Activated CD8-positive, alpha-beta memory T cell treated with anti-CD3 and anti-CD28 coated beads for 36 hours (primary cell): ENCODE measurements at regions not wholly inside any gene's neighbourhood (a gene's known extent, or its start where the extent isn't known, plus 50 kb on each side); places are given as distances from the start of the nearest gene placed in this dataset.
"Not testable (repeated sequence)": the region's sequence is repeated elsewhere in the genome, so short reads cannot be mapped to it uniquely, and the experiment has no call there.

Experiments
- CTCF ChIA-PET: fragments of 350-600 bp; sonication (Branson Sonifier 250); formaldehyde crosslinking; loops from one replicate; lab custom pipeline; 2021; ENCODE audit warnings: antibody characterized with exemption; lab: Charles Lee
- POLR2A ChIA-PET: fragments of 350-600 bp; sonication (Branson Sonifier 250); formaldehyde crosslinking; loops from one replicate; lab custom pipeline; 2021; ENCODE audit warnings: antibody characterized with exemption; lab: Charles Lee

DNA sequence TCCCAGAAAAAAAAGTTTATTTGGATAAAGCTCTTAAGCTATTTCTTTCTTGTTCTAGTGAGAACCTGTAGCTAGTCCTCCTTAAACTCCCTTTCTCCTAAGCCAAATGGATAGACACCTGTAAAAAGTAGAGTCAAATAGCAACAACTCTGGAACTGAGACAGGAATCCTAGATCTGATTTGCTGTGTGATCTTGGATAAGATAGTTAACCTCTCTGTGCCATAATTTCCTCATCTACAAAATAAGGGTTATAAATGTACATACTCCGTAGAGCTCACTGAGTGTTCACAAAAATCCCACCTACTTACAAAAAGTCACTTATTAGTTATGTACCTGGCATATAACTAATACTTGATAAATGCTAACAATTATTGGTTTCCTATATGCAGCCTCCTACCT is 270.3 kb downstream of the ABCC12 start:
- POLR2A ChIA-PET: no interaction called here
- CTCF ChIA-PET: no interaction called here

DNA sequence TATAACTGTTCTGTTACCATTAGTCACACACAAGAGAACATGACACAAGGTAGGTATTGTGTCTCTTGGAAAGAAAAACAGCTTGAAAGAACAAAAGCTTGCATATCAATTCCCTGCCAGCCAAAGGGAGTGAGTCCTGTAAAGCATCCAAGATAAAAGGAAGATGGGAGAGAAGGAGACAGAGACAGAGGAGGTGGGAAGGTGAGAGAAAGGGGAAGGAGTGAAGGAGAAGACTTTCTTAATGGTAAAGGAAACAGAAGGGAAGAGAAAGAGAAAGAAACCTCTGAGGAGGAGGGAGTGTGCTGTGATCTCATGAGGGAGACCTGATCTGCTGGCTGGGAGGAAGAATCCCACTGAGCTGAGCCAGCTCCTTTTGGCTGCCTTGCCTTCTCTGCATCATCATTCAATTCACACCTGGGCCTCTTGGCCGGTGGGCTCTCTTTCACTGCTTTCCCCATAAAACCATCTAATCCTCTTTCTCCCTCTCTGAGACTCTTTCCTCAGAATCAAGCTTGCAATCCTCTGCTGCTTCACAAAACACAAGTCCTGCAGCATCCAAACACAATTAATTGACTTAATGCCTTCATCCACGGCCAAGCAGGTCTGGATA is 271.6 kb downstream of the ABCC12 start:
- ChIA-PET POLR2A (no interaction called here), CTCF (no interaction called here)

DNA sequence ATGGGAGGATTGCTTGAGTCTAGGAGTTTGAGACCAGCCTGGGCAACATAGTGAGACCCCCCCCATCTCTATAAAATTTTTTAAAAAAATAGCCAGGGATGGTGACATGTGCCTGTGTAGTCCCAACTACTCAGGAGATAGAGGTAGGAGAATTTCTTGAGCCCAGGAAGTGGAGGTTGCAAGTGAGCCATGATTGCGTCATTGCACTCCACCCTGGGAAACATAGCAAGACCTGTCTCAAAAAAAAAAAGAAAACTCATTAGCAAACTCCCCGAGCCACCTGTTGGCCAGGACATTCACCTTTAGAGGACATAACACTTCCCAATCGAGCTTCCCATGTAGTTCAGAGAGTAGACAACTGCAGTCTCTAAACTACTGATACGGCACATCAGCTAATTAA is 274.2 kb downstream of the ABCC12 start:
- POLR2A ChIA-PET: no interaction called here
- CTCF ChIA-PET: no interaction called here

DNA sequence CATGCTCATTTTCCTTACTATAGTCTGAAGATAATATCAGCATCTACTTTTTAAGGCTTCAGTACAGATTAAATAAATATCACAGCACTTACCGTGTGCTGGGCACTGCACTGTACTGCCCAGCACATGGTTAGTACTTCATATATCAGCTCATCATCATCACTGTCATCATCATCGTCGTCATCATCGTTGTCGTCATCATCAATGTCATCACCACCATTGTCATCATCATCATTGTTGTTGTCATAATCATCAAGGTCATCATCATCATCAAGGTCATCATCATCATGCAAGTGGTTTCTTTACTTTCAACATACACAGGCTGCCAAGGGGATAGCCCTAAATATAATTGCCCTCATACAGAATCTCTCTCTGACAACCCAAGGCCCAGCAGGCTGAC is 275.1 kb downstream of the ABCC12 start:
- ChIA-PET CTCF (no interaction called here), POLR2A (no interaction called here)

DNA sequence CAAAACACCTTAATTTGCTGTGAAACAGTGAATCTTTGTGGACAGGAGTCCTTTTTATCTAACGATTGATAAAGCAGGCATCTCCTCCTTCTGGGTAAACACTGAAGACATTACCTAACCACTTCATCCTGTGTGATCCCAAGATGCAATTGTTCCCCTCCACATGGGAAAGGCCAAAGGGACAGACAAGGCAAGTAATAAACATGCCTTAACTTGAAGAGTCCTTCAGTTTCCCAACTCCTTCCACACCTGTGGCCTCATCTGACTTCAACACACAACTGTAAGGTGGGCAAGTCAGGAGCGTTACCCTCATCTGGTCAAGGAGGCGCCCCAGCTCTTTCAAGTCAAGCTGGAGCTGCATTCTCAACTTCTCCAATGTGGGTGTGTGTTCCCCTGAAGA is 278.6 kb downstream of the ABCC12 start:
- ChIA-PET POLR2A (no interaction called here), CTCF (no interaction called here)

DNA sequence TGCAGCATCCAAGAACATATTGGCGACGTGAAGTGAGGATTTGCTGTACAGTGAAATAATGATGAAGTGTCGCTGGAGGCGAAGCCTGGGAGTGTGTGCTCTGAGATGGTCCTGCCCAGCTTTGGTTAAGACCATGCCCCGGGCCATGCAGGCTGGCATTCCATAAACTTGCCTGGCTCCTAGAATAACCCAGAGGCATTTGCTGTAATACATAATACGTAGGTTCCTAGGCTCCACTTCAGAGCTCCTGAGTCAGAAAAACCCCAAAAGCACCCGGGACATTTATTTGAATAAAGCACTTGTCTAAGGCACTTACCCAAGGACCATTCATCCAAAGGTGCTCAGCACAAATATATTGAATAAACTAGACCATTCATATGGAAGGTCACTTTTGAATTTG is 279.3 kb downstream of the ABCC12 start:
- POLR2A ChIA-PET: no interaction called here
- CTCF ChIA-PET: no interaction called here

DNA sequence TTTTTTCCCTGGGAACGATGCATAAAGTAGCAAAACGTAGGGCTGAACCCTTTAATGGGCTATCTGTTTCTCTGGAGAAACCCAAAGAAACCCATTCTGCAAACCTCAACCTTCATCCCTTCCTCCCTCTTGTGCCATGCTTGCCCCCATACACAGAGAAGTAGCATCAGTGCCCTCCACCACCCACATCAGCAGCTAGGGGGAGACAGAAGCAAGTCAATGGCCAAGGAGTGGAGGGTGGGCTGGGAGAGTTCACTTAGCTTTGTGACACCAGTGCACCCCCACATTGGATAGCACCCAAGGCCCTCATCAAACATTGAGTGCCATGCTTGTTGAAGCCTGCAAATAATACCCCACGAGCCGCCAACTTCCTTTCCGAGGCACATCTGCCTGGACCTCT is 282.4 kb downstream of the ABCC12 start:
- POLR2A ChIA-PET: no interaction called here
- CTCF ChIA-PET: no interaction called here

DNA sequence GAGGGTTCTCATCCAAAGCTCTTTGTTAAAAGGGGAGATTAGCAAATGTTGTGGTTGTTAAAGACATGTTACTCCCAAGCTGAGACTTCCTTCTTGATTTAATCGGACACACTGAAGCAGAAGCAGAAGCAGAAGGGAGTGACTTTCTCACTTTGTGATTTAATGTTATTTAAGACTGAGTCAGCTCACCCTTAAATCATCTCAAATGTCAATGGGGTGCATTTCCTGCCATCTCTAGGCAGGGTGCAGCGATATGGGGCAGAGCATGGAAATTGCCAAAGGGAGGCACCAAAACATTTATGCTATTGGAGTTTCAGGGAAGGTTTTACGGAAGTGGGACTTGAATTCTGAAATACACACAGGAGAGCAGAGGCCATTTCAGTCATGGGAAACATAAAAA is 283.6 kb downstream of the ABCC12 start:
- ChIA-PET CTCF (no interaction called here), POLR2A (no interaction called here)

DNA sequence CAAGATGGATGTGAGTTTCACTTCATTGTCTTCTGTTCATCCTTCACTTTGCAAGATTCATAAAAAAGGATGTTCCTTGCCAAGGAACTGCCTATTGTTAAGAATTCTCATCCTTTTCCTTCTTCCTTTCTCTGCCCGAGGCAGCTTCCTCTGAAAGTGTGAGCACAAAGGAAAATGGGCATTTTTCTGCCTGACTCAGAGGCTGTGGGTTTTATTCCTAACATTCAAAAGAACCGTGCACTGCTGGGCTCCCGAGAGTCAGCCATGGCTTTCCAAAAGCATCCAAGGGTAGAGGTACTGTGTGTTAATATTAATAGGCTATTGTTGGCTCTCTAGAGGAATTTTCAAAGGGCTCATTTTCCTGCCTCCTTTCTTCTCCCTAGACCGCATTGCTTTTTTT is 289.4 kb downstream of the ABCC12 start:
- CTCF ChIA-PET: no interaction called here
- POLR2A ChIA-PET: no interaction called here

DNA sequence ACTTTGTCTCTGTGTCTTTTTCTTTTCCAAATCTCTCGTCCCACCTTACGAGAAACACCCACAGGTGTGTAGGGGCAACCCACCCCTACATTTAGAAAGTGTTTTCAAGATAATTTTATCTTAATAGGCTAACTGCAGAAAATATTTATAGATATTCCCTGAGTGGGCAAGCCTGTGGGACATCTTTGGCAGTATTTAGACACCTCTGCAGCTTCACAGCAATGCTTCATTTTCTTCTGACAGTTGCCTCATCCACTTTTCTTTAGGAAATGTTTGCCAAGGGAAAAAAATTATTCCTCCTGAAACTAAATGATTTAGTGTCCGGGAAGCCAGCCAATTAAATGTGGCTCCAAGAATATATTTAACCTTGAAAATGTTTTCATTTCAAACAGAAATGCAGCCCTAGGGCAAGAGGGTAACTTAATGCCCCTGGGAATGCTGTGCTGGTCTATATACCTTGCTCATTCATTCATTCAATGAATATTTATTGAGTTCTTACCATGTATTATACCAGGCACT is 290.4 kb downstream of the ABCC12 start:
- ChIA-PET CTCF (no interaction called here), POLR2A (no interaction called here)

DNA sequence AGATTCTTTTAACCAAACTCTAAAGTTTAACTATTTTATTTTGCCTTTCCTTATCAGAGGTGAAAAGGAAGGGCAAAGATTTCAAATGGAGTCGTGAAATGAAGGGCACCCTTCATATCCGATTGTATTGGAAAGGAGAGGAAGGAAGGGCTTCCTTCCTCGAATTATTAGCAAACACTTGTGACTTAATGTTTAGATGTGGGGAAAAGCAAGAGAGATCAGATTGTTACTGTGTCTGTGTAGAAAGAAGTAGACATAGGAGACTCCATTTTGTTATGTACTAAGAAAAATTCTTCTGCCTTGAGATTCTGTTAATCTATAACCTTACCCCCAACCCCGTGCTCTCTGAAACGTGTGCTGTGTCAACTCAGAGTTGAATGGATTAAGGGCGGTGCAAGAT is 291.5 kb downstream of the ABCC12 start:
- POLR2A ChIA-PET, CTCF ChIA-PET: not testable (repeated sequence)

DNA sequence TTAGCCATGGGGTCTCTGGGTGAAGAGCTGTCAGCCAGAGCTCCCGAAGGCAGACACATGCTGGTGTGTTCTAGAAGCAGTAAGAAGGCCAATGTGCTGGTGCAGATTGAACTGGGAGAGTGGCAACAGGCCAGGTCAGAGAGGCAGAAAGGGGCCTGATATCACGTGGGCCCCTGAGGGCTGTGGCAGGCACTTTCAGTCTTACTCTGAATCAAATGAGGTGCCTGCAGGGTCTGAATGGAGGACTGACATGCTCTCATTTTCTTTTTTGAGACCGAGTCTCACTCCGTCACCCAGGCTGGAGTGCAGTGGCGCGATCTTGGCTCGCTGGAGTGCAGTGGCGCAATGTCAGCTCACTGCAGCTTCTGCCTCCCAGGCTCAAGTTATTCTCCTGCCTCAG is 293.8 kb downstream of the ABCC12 start:
- CTCF ChIA-PET: no interaction called here
- POLR2A ChIA-PET: no interaction called here

DNA sequence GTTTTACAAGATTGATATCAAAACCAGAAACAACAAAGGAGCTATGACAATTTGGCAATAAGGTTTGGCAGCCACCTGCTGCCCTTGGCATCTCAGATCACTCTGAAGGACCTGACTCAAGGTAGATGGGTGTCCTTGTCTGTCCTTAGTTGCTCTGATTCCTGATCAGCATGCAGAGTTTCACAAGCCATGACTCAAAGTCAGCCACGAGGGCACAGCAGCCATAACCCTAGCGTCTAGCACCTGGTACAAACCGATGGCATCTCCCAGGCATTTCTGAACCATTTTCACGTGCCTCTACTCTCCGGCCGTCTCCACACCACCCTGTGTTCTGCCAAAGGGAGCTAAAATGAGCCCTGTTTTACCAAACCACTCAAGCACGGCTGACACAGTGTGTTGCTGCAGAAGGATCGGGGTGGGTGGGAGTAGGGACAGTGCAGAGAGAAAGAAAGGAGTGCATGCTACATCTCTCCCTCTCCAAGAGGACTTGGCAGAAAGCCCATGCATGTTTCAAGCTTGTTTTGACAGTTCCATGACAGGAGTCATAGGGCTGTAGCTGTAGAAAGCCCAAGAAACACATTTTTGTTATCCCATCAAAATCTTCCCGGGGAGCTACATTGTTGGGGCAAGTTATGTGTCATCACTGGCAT is 297.3 kb downstream of the ABCC12 start:
- ChIA-PET POLR2A (no interaction called here), CTCF (no interaction called here)

DNA sequence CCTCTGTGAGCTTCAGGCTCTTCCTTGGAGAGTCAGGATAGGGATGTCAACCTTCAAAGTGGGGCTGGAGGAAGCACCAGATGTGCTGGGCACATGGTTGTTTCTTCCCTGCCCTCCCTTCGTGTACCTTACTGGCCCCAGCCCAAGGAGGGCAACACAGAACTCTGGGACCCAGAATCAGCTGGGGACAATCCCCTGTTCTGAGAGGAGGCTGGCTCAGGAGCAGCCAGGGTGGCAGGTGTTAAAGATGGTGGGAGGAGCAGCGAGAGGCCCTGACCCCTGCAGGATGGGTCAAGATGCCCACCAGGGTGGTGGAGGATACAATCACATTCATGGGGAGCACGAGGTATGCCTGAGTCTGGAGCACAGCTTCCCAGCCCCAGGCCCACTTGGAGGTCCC is 300.4 kb downstream of the ABCC12 start:
- POLR2A ChIA-PET: no interaction called here
- CTCF ChIA-PET: no interaction called here

DNA sequence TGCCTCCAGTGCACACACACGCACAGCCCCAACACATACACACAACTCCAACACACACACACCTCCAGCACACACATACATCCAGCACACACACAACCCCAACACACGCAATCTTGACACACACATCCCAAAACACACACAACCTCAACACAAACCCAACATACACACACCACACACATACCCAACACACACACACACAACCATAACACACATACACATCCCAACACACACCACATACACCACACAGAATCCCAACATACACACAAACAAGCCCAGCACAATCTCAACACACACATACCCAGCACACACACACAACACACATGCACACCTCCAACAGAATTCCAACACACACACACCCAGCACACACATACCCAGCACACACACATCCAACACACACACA is 301.1 kb downstream of the ABCC12 start:
- POLR2A ChIA-PET: no interaction called here
- CTCF ChIA-PET: no interaction called here

DNA sequence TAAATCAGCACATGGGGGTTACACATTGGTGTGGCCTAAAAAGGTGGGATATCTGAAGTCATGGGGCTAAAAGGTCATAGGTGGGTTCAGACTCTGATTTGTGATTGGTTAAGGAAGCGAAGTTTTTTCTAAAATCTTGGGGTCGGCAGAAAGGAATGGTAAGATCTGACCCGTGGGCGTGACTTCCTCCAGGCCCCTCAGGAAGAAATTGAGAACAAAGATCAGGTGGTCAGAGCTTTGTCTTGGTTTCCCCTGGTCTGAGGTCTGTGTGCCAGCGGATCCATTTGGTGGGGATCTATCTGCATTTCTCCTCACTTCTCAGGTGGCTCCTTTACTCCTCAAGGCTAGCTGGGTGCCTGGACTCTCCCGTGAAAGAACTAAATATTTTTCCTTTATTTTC is 302.8 kb downstream of the ABCC12 start:
- POLR2A ChIA-PET: no interaction called here
- CTCF ChIA-PET: no interaction called here

DNA sequence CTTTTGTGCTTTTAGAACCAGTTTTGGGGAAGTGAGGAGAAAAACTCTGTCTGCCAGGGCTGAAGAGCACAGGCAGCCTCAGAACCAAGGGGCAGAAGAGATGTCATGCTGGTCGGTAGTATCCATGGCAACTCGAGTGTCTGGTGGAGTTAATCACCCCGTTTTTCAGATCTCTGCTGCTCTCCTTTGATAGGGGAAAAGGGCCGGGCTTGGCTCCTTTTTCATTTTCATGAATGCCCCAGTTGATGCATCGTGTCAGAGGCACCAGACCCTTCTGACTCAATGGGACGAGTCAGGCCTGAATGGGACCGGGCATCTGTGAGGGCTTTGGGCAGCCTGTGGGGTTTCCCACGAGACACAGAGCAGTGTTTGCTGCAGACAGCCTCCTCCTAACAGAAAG is 304.6 kb downstream of the ABCC12 start:
- ChIA-PET POLR2A (no interaction called here), CTCF (no interaction called here)

DNA sequence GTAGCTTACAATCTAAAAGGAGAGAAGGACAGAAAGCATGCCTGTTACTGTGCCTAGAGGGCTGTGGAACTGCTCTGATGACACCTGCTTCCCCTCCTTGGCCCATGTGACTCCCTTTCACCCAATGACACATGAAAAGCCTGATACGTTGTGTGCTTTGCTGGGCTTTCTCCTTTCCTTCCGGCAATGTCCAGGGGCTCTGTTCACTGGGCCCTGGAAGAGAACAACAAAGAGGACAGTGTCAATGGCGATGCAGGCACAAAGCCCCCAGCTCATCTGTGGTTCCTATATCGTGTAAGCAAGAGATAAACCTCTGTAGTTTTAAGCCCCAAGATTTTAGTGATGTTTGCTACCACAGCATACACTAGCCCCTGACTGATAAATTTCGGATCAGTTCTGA is 306.1 kb downstream of the ABCC12 start:
- POLR2A ChIA-PET: no interaction called here
- CTCF ChIA-PET: no interaction called here

DNA sequence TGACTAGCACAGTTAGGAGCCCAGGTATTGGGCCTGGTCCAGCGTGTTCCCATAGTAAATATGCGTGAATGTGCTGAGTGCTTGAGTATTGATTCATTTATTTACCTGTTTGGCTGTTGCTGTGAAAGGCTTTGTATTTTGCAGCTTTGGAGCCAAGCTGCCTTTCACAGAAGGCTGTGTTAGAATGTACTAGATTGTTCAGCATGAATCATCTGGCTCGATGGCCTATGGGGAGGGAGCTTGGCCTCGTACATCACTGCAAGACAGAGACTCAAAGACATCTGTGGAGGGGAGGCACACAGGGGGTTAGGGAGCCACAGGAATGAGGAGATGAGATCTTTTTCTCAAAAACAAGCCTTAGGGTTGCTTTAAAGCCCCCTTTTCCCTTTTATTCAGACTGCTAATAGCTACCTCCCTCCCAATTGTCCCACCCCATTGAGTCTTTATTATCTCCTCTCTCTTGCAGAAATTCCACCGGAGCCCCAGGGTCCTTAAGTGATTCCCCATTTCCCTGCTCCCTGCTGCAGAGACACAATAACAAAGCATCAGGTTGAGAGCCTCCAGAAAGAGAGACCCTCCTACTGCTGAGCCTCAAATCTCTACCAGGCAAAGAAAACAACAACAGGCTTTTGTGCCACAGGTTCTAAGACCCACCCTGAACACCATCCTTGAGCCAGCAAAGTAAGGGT is 307.2 kb downstream of the ABCC12 start:
- ChIA-PET POLR2A (no interaction called here), CTCF (no interaction called here)

DNA sequence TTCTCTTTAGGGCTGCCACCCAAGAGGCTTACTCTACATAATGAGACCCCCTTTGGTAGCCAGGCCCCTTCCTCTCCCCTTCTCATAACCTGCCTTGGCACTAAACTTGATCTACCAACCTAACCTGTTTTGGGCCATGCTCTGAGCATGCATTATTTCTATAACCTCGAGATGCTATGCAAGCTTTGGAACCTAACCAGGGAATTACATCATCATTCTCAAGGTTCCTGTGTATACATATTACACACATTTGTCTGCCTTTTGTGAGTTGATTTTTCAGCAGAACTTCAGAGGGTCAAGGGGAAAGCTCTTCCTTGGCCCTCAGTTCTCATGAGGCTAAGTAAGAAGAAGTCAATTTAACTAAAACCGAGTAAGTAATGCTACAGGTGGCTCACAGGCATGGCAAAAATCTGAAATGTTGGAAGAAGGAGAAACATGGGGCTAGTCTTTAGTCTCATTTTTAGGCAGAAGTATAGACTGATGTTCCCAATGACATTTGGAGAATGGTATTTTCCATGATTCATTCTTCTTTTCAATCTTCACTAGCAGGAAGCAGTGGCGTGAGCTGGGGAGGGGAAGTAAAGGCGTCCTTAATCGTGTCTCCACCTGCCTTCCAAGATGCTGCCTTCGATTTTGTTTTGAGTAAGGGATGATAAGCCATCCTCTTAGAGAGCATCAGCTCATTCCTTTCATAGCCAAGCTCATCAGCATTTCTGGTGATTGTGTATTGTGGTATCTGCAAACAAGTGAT is 308.4 kb downstream of the ABCC12 start:
- ChIA-PET POLR2A (no interaction called here), CTCF (no interaction called here)
